SU-DHL-6 (cell line): ENCODE measurements at regions not wholly inside any gene's neighbourhood (a gene's known extent, or its start where the extent isn't known, plus 50 kb on each side); places are given as distances from the start of the nearest gene placed in this dataset.

Experiments
- H2AFZ ChIP-seq: fragments of 200-600 bp; sonication (generic); 2 replicates; pipeline ENCODE4 v1.6.1; 2014; ENCODE audit warnings: low read depth, mild to moderate bottlenecking, moderate library complexity, mixed read lengths, antibody characterized with exemption, low read length; ENCODE audit not compliant: severe bottlenecking
- H3F3A ChIP-seq: fragments of 200-600 bp; shearing (Covaris generic); 2 replicates; pipeline ENCODE4 v1.6.0; 2016; ENCODE audit warnings: antibody characterized with exemption, mild to moderate bottlenecking; ENCODE audit not compliant: insufficient read depth
- H3K27ac ChIP-seq: fragments of 200-600 bp; sonication (generic); 2 replicates; pipeline ENCODE4 v1.5.1; 2016; ENCODE audit warnings: low read depth, mild to moderate bottlenecking, low read length, moderate library complexity, mixed read lengths
- H3K27me3 ChIP-seq: fragments of 200-600 bp; sonication (generic), shearing (Covaris generic); 2 replicates; pipeline ENCODE4 v1.6.0; 2014; ENCODE audit warnings: mild to moderate bottlenecking, low read length
- H3K36me3 ChIP-seq: fragments of 200-600 bp; sonication (generic); 2 replicates; pipeline ENCODE4 v1.6.1; 2014; ENCODE audit warnings: mild to moderate bottlenecking, low read length, mixed read lengths
- H3K4me2 ChIP-seq: fragments of 300-600, 200-600 bp; shearing (Covaris generic), sonication (generic); 2 replicates; pipeline ENCODE4 v1.6.0; 2014; ENCODE audit warnings: low read length, low read depth, mild to moderate bottlenecking; ENCODE audit not compliant: poor library complexity, severe bottlenecking
- H3K4me3 ChIP-seq: fragments of 200-600 bp; sonication (generic); 2 replicates; pipeline ENCODE4 v1.5.1; 2014; ENCODE audit warnings: antibody characterized with exemption, low read length, mild to moderate bottlenecking, mixed read lengths; ENCODE audit not compliant: insufficient read depth, poor library complexity, severe bottlenecking
- H3K79me2 ChIP-seq: fragments of 200-600 bp; sonication (generic); 2 replicates; pipeline ENCODE4 v1.6.1; 2014; ENCODE audit warnings: mild to moderate bottlenecking, low read length, moderate library complexity; ENCODE audit not compliant: insufficient read depth
- H3K9ac ChIP-seq: fragments of 200-600 bp; sonication (generic); 2 replicates; pipeline ENCODE4 v1.7.0; 2014; ENCODE audit warnings: mild to moderate bottlenecking, low read length
- H3K9me2 ChIP-seq: fragments of 200-600 bp; sonication (generic); replicated peaks from 2 replicates; pipeline ENCODE4 v1.6.1; 2014; ENCODE audit warnings: low read length; ENCODE audit not compliant: insufficient read depth
- H3K9me3 ChIP-seq: fragments of 200-600 bp; sonication (generic); 2 replicates; pipeline ENCODE4 v1.6.1; 2014; ENCODE audit warnings: low read length, mixed read lengths; ENCODE audit not compliant: insufficient read depth
- H4K20me1 ChIP-seq: fragments of 200-600 bp; sonication (generic); 2 replicates; pipeline ENCODE4 v1.6.1; 2014; ENCODE audit warnings: low read depth, mild to moderate bottlenecking, antibody characterized with exemption, low read length, moderate library complexity, mixed read lengths
- EZH2phosphoT487 ChIP-seq: fragments of 200-600 bp; sonication (generic), shearing (Covaris generic); conservative IDR thresholded peaks from 2 replicates; pipeline ENCODE4 v1.6.1; 2018; ENCODE audit warnings: mild to moderate bottlenecking, antibody characterized with exemption, low read length, moderate library complexity, mixed read lengths
- TF ChIP-seq, protein P1 (sequence below): fragments of 200-600 bp; sonication (generic); IDR thresholded peaks from one replicate; pipeline ENCODE4 v1.5.1; 2017; ENCODE audit warnings: antibody characterized with exemption, mild to moderate bottlenecking, low read length, moderate library complexity; ENCODE audit not compliant: insufficient read depth, poor library complexity, severe bottlenecking

DNA sequence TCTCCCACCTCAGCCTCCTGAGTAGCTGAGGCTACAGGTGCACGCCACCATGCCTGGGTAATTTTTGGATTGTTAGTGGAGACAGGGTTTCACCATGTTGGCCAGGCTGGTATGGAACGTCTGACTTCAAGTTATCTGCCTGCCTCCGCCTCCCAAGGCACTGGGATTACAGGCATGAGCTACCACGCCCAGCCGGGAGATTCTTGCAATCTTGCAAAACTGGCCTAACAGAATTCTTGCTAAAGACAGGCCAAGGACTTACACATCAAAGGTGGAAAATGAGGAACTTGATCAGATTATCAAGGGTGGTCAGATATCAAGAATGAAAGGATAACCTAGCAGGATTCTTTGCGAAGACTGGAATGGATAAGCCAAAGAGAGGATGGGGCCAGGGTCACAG lies 98.3 kb upstream of the TIAM1 start:
- H3K4me2 ChIP-seq, result no peak overlapping the region
- H3K9me3 ChIP-seq, result peaks cover 14% of the 10 kb centered on the region; the same call in 1 of the 2 replicates
- no peaks in the 10 kb centered on the region for H3F3A ChIP-seq
- no peak for TF ChIP-seq EZH2phosphoT487
- TF ChIP-seq, protein P1, sequence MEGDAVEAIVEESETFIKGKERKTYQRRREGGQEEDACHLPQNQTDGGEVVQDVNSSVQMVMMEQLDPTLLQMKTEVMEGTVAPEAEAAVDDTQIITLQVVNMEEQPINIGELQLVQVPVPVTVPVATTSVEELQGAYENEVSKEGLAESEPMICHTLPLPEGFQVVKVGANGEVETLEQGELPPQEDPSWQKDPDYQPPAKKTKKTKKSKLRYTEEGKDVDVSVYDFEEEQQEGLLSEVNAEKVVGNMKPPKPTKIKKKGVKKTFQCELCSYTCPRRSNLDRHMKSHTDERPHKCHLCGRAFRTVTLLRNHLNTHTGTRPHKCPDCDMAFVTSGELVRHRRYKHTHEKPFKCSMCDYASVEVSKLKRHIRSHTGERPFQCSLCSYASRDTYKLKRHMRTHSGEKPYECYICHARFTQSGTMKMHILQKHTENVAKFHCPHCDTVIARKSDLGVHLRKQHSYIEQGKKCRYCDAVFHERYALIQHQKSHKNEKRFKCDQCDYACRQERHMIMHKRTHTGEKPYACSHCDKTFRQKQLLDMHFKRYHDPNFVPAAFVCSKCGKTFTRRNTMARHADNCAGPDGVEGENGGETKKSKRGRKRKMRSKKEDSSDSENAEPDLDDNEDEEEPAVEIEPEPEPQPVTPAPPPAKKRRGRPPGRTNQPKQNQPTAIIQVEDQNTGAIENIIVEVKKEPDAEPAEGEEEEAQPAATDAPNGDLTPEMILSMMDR, result no peak
- H3K79me2 ChIP-seq, result 0 out of 2 replicates have a peak, but pooled peaks cover 4% of the 10 kb centered on the region
- H3K4me3 ChIP-seq, result no peak overlapping the region
- H4K20me1 ChIP-seq, result no peaks in the 10 kb centered on the region
- H3K36me3 ChIP-seq, result peaks cover 4% of the 10 kb centered on the region; the same call in 1 of the 2 replicates
- H3K9me2 ChIP-seq, result no peaks in the 10 kb centered on the region
- no peak overlapping the region for H2AFZ ChIP-seq
- no peaks in the 10 kb centered on the region for H3K27me3 ChIP-seq
- no peak overlapping the region for H3K27ac ChIP-seq
- H3K9ac ChIP-seq, result no peak overlapping the region

GRCh38 chr21:31429506-31429905 lies 85.4 kb upstream of the TIAM1 start:
- peak overlapping the region; percentile 79 for H3K27ac ChIP-seq
- peaks cover 21% of the 10 kb centered on the region for H3F3A ChIP-seq
- H3K27me3 ChIP-seq, result no peaks in the 10 kb centered on the region
- TF ChIP-seq EZH2phosphoT487, result no peak
- TF ChIP-seq, protein P1, result no peak
- H3K9ac ChIP-seq, result no peak overlapping the region
- no peak overlapping the region for H2AFZ ChIP-seq
- H3K79me2 ChIP-seq, result 0 out of 2 replicates have a peak, but pooled peaks cover 11% of the 10 kb centered on the region
- H4K20me1 ChIP-seq, result no peaks in the 10 kb centered on the region
- peak overlapping the region; percentile 45 for H3K4me2 ChIP-seq
- no peaks in the 10 kb centered on the region for H3K36me3 ChIP-seq
- no peaks in the 10 kb centered on the region for H3K9me3 ChIP-seq
- no peaks in the 10 kb centered on the region for H3K9me2 ChIP-seq
- no peak overlapping the region for H3K4me3 ChIP-seq

DNA sequence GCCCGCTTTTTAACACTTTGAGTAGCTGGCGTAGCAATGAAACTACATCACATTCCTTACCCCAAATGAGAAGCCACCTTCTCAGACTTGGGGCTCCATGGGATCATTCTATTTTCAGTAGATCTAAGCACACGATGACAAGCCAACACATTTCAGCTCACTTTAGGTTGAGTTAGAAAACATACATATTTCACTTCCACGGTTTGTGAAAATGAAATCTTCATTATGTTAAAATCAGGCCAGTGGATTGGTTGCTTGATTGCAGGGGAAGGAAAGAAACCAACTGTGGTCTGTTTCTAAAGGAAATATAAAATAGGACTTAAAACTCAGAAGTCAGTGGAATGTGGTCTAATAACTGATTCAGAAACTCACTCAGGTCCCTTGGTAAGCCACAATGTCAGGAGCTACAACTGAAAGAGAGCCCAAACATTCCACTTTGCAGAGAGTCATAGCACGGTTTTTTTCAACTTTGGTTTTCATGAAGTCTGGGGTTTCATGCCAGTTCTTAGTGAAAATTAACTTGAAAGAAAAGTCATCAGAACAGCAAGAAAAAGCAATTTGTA lies 82.3 kb upstream of the TIAM1 start:
- H4K20me1 ChIP-seq, result no peaks in the 10 kb centered on the region
- H3F3A ChIP-seq, result peaks cover 11% of the 10 kb centered on the region
- H2AFZ ChIP-seq, result no peak overlapping the region
- no peaks in the 10 kb centered on the region for H3K27me3 ChIP-seq
- 0 out of 2 replicates have a peak, but pooled peaks cover 11% of the 10 kb centered on the region for H3K79me2 ChIP-seq
- no peak overlapping the region for H3K4me3 ChIP-seq
- H3K9me2 ChIP-seq, result no peaks in the 10 kb centered on the region
- peak overlapping the region; percentile 15; the same call in 1 of the 2 replicates for H3K27ac ChIP-seq
- H3K36me3 ChIP-seq, result no peaks in the 10 kb centered on the region
- no peak overlapping the region for H3K9ac ChIP-seq
- no peaks in the 10 kb centered on the region for H3K9me3 ChIP-seq
- TF ChIP-seq, protein P1, result no peak
- TF ChIP-seq EZH2phosphoT487, result no peak
- H3K4me2 ChIP-seq, result no peak overlapping the region
